ENCODE measurements at regions not wholly inside any gene's neighbourhood (a gene's known extent, or its start where the extent isn't known, plus 50 kb on each side); places are given as distances from the start of the nearest gene placed in this dataset.
"Not testable (repeated sequence)": the region's sequence is repeated elsewhere in the genome, so short reads cannot be mapped to it uniquely, and the experiment has no call there.

DNA sequence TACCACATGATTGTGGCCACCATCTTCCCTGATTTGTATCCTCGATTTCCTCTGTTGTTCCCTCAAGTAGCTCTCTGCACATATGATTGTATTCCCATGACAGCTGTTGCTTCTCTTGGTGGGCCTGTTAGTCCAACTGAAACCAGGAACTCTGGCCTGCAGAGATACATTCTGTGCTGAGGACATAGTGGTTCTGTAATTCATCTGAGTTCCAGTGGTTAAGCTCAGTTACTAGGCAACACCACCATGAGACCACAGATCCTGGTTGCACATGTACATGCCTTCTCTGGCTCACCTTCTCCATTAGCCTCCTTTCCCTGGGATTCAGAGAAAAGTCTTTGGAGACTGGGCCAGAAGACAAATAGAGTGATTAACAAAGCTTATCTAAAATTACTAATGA lies 172.1 kb upstream of the SLC7A11 start:
- DNase-seq = no peak

DNA sequence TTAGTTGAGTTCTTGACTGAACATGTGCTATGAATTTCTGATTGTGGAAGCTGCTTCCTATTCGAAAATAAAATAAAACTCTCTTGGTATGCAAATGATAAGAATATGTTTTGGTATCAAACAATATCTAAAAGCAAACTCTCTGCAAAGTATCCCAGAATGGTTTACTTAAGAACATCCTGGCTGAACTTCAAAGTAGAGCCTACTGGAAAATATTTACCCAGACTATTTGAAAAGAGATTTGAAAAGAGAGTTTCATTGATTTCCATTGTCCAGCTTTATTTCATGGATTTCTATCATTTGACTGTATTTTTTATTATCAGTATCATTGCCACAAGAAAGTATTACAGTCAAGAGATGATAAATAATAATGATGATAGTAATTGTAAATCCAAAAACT lies 171.1 kb upstream of the SLC7A11 start:
- no peak for DNase-seq

DNA sequence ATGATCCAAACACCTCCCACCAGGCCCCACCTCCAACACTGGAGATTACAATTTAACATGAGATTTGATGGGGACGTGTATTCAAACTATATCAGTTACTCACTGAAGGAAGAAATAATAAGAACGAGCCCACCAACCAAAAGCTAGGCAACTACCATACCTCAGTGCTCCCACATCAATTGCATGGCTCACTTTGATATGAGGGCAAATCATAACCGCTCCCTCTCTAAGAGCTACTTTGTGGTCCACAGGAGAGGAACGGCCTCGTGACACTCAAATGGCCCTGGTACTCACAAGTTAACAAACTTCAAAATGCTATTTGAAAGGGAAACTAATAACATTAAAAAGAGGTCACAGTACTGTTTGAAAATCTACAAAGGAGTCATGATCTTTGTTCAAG lies 170.7 kb upstream of the SLC7A11 start:
- no peak for DNase-seq

DNA sequence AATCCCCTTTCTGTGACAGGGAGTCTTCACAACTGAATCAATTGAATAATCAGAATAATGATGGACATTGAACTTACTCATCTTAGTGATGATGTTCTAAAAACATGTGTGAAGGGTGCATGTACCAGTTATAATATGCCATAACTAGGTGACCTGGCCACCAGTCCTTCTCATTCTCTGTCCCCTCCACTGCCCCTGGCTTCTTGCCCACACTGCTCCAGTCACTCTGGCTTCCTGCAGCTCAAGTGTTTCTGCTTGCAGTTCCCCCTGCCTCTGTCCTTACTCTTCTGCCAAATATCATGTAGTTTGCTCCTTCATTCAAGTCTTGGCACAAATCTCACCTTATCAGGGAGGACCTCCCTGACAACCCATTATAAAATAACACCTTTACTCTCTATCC lies 168.1 kb upstream of the SLC7A11 start:
- no peak for DNase-seq

DNA sequence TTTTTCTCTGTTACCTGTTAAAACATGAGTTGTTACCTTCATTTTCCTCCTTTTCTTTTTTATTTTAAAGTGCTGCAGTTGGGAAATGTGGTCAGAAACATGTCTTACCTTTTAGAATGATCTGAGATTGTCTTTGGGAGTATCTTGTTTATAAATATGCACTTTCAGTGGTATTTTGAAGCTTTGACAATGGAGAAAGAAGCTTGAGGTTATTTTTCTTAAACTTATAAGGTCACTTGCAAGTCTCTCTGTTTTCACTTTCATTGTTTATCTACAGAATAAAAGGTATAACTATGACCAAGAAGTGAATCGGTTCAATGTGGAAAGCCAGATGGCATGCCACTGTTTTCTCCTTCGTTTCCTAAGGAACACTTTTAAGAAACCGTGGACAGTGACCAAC lies 167.5 kb upstream of the SLC7A11 start:
- no peak for DNase-seq

DNA sequence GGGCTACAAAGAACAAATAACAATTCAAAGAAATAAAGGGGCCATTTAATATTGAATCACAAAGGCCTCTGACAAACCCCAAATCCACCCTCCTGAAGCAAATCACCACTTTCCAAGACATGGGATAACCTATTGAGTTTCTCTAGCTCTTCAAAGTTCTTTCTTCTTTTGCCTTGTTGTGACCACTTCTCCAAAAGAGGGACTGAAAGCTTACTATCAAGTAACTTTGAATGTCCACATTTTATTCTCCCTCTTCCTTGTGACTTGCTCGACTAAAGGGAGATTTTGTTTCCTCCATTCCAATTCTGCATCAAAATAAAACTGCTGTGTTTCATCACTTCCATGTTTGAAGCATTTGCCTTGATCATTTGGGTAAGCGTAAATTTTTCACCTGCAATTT lies 166.6 kb upstream of the SLC7A11 start:
- no peak for DNase-seq

DNA sequence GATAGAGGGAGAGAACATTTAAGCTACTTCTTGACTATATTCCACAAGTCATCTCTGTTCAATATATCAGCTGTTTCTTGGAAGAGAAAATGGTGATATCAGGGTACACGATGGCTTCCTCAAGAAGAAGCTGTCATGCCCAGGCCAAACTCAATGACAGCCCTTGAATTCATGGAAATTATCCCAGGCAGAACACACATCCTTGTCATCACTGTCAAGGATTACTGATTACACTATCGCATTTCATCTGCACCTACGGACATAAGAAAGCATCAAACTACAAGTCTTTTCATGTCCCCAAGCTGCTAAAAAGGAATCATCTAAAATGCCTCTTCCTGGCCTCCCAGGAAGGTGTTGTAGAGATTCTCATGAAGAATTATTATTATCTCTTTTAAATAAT lies 165.2 kb upstream of the SLC7A11 start:
- no peak for DNase-seq

- DNase-seq = no peak
These were observed 164.7 kb upstream of the SLC7A11 start for GRCh38 chr4:138406876-138407275.

DNA sequence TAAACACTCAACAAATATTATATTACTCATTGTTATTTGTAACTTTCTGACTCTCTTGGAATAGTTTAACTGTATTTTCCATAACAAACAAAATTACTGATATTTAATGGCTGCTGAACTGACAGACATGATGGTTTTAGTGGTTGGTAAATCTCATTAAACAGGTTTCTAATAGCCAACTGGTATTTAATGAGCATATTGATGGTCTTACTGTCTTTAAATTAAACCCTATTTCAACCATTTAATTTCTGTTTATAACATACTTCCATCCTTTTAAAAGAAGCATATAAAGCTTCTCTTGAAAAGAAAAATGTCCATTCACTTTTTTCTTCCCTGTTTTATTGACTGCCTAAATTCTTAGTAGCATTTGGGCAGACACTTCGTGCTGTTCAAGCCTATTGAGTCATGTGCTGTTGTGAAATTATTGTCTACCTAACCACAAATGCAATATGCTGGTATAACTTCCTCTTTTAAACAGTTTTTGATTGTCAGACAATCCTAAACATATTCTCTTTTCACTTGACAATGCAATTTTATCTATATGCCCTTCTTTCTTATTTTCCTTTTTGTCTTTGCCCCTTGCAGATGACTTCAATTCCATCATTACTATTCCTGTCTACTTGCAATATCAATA lies 163.9 kb upstream of the SLC7A11 start:
- DNase-seq = no peak

DNA sequence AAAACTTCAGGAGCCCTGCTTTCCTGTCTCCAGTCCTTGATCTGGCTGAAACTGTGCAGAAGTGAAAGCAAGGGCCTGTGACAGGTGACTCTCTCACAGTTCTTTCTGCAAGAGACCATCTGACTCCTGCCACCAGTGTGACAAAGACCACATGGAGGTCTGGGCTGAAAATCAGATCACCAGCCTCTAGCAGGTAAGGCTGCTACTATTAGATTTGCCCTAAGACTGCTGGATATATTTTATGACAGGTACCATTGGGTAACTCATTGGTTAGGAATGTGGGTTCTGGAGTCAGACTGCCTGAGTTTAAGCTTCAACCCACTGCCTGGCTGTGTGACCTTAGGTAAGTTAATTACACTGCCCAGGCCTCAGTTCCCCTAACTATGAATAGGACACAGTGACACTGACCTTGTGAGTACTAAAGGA lies 163.3 kb upstream of the SLC7A11 start:
- DNase-seq = no peak

DNA sequence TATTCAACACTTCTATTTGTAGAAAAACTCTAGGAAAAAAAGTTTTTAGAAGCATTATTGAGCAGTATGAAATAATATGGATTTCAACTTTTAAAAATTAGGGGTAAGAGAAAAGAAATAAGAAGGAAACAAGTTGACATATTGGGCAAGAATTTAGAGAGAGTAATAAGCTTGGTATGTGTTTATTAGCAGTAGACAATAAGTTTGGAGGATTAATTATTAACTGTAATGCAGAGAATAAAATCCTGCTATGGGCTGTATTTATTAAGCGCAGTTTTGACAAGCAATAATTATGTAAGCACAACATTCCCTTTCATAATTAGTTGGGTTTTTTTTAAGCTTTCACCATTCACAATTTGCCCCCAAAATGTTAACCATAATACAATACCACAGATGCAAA lies 162.7 kb upstream of the SLC7A11 start:
- no peak for DNase-seq

GRCh38 chr4:138404251-138404650 lies 162.1 kb upstream of the SLC7A11 start:
- DNase-seq = no peak

DNA sequence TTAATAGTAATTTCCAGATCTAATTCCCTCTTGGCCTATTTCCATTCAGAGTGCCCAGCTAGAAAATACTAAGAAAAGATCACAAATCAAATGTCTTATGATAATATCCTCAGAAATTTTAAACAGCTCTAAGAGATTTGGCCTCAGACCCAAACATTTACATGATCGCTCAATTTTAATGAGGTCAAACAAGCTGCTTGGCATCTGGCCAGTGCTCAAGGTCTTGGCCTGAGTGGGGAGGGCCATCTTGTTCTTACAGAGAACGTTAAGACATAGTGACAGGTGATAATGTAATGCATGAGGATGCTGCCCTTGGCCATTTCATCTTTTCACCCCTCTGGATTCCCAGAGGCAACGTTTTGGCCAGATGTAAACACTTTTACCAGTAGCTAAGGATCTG lies 159.2 kb upstream of the SLC7A11 start:
- DNase-seq = no peak

DNA sequence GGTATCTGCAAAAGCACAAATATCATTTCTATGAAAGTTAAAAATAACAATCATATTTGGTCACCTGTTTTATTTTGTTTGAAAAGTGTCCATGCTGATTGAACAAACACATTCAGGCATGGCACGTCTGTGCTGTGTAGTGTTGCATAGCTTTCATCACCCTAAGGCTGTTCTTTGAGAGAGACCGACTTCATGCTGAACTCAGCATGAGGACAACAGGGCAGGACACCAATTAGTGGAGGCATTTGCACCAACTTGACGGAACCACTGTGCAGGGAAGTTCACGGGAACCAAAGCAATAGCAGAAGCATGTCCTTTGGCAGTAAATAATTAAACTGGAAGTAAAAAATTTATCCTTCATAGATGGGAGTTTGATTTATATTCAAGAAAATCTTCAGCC lies 158.4 kb upstream of the SLC7A11 start:
- no peak for DNase-seq

DNA sequence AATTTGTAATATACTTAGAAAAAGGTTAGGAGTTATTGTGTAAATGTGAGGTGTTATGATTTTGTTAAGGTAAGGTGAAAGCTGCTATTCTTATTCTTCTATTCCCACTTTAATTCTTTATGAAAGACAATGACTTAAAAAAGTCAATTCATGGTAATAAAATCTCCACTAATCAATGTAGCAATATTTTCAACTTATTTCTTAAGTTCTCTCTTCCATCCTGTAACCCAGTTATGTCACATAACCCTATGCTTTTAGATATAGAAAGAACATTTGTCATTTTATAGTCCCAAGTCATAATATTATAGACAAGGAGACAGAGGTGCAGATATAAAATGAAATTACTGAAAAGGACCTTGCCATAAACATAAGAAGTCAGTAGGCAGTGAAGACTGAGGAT lies 157.9 kb upstream of the SLC7A11 start:
- no peak for DNase-seq

- DNase-seq = no peak
These were observed 156.9 kb upstream of the SLC7A11 start for GRCh38 chr4:138399081-138399480.

DNA sequence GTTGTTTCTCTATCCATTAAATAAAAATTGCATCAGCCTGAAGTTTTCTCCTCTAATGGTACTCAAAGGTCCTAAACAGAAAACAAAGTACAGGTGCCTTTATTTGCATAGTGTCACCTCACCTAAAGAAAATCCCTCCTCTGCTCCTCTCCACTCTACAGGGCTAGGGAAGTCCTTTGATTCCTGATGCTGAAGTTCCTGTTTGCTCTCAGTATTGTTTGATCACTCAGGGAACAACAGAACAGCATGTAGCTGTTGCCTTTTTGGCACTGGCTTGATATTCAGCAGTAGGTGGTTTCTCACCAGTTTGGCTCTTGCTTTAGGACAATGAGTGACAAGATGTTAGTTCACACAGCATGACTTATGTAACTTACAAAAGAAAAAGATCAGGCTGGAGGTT lies 156.2 kb upstream of the SLC7A11 start:
- no peak for DNase-seq

GRCh38 chr4:138393886-138394610 lies 151.9 kb upstream of the SLC7A11 start:
- DNase-seq = no peak

GRCh38 chr4:138392751-138393308 lies 150.7 kb upstream of the SLC7A11 start:
- DNase-seq = no peak

GRCh38 chr4:138389976-138390685 lies 148.0 kb upstream of the SLC7A11 start:
- DNase-seq = no peak

- no peak for DNase-seq
These were observed 132.8 kb upstream of the SLC7A11 start for GRCh38 chr4:138374947-138375346.

GRCh38 chr4:138367942-138368341 lies 125.8 kb upstream of the SLC7A11 start:
- DNase-seq = no peak

DNA sequence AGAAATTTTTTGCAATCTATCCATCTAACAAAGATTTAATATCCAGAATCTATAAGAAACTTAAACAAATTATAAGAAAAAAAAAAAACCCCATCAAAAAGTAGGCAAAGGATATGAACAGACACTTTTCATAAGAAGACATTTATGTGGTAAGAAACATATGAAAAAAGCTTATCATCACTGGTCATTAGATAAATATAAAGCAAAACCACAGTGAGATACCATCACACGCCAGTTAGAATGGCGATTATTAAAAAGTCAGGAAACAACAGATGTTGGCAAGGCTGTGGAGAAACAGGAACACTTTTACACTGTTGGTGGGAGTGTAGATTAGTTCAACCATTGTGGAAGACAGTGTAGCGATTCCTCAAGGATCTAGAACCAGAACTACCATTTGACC lies 110.3 kb upstream of the SLC7A11 start:
- not testable (repeated sequence) for DNase-seq

GRCh38 chr4:138348055-138348454 lies 105.9 kb upstream of the SLC7A11 start:
- DNase-seq = no peak
